ENCODE measurements at regions not wholly inside any gene's neighbourhood (a gene's known extent, or its start where the extent isn't known, plus 50 kb on each side); places are given as distances from the start of the nearest gene placed in this dataset.

DNA sequence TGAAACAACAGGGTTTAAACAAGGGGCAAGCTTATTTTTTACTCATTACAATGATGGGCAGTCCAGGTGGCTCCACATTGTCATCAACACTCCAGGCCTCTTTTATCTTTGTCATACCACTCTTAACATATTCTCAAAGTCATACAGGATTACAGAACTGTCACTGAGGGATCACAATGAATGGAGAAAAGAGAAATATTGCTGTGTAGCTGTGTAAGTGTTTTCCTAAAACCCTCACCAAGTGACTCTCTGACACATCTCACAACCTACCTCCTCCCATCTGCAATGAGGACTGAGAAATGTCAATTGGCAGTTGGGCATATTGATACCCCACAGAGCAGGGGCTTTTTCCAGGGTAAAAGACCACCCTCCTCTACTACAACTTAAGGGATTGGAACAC, 562.1 kb downstream of the TBC1D4 start:
- no peak for DNase-seq (ENCODE audit: low spot score)
- TF ChIP-seq, protein P1, sequence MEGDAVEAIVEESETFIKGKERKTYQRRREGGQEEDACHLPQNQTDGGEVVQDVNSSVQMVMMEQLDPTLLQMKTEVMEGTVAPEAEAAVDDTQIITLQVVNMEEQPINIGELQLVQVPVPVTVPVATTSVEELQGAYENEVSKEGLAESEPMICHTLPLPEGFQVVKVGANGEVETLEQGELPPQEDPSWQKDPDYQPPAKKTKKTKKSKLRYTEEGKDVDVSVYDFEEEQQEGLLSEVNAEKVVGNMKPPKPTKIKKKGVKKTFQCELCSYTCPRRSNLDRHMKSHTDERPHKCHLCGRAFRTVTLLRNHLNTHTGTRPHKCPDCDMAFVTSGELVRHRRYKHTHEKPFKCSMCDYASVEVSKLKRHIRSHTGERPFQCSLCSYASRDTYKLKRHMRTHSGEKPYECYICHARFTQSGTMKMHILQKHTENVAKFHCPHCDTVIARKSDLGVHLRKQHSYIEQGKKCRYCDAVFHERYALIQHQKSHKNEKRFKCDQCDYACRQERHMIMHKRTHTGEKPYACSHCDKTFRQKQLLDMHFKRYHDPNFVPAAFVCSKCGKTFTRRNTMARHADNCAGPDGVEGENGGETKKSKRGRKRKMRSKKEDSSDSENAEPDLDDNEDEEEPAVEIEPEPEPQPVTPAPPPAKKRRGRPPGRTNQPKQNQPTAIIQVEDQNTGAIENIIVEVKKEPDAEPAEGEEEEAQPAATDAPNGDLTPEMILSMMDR (IDR thresholded peaks at IDR 0.05; ENCODE audit: extremely low read depth, missing control alignments): no peak

DNA sequence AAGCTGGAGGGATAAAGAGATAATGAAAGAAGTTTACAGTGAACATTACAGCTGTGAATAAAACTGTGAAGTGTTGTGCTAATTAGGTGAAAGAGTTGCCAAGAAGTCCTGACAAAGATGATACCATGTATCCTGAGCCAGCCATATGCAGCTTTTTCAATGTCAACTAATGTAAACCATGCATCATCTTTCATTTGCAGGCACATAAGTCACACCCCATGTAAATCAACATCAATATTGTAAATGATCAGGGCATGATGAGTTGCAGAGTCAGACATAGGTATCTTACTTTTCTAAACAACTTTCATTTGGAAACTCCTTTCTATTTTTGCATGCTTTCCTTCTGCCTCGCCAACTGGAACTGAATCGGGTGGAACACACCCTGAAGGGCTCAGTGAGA, 569.1 kb downstream of the TBC1D4 start:
- TF ChIP-seq, protein P1 (IDR thresholded peaks at IDR 0.05; ENCODE audit: extremely low read depth, missing control alignments): no peak
- no peak for DNase-seq (ENCODE audit: low spot score)

DNA sequence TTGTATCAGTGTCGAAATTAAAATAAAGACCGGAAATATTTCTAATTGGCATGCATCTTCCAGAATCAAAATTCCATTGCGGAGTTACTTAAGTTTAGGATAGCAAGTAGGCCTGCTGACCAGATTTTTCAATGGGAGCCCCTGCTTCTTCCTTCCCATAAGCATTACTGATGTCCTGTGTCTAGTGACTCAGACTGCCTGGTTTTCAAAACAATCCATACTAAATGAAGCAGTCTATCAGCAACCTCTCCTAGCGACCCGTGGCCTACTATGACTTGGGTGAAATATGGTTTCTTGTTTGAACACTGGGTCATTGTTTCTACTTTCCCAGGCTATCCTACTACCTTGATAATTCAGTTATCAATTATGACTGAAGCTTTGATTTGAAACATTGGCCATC, 571.6 kb downstream of the TBC1D4 start:
- TF ChIP-seq, protein P1 (IDR thresholded peaks at IDR 0.05; ENCODE audit: extremely low read depth, missing control alignments): no peak
- DNase-seq (ENCODE audit: low spot score): no peak

DNA sequence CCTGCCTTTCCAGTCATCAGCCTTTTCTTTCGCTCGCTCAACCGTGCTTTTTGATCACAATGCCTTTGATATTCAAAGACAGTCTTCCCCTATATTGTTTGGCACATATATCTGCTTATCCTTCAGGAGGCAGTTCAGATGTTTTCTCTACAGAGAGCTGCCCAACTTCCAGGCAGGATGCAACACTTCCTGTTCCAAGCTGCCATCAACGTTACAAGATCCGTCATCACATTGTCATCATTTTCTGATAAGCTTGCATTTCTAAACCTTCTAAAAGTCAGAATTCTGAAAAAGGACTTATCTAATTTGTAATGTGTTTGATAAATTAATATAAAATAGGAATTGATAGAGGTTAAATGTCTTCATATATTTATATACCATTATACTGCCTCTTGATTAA, 574.2 kb downstream of the TBC1D4 start:
- TF ChIP-seq, protein P1 (IDR thresholded peaks at IDR 0.05; ENCODE audit: extremely low read depth, missing control alignments): no peak

DNA sequence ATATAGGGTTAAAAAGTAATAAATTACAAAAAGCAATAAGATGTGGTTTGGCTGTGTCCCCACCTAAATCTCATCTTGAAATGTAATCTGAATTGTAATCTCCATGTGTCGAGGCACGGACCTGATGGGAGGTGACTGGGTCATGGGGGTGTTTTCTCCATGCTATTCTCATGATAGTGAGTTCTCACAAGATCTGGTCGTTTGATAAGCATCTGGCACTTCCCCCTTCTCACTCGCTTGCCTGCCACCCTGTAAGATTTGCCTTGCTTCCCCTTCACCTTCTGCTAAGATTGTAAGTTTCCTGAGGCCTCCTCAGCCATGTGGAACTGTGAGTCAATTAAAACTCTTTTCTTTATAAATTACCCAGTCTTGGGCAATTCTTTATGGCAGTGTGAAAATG, 577.4 kb downstream of the TBC1D4 start:
- no peak for DNase-seq (ENCODE audit: low spot score)
- TF ChIP-seq, protein P1 (IDR thresholded peaks at IDR 0.05; ENCODE audit: extremely low read depth, missing control alignments): no peak

More for the DNA sequence above, 574.2 kb downstream of the TBC1D4 start:
- no peak for DNase-seq (ENCODE audit: low spot score)

DNA sequence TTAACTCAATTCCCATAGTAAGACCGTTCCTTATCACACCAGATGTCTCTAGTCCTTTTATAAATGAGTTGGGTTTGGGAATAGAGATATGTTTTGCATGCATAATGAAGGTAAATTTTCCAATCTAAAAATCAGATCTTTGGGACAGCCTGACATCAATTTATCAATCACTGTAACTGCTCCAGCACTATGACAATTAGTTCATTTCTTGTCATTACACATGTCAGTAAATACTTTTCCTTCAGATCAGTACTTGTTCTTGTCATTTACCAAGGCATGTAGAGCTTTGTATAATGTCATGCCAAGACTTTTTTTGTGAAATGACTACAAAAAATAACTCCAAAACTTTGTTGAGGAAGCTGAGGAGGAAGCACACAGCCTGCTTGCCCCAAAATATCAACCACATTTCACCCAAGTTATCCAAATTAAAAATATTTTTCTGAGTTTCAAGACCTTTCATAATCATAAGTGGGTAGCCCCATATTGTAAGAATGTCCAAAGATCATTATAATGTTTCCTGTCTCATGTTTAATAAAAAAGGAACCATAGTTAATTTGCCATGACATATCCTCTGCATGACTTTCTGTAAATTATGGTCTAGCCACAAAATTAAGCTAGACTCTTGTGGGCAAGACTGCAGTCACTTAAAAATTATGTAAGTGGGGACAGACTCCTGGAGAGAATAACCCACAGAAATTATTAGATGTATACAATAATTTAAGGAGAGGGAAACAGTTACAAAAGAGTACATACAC, 586.8 kb downstream of the TBC1D4 start:
- DNase-seq (ENCODE audit: low spot score): no peak
- TF ChIP-seq, protein P1 (IDR thresholded peaks at IDR 0.05; ENCODE audit: extremely low read depth, missing control alignments): no peak

DNA sequence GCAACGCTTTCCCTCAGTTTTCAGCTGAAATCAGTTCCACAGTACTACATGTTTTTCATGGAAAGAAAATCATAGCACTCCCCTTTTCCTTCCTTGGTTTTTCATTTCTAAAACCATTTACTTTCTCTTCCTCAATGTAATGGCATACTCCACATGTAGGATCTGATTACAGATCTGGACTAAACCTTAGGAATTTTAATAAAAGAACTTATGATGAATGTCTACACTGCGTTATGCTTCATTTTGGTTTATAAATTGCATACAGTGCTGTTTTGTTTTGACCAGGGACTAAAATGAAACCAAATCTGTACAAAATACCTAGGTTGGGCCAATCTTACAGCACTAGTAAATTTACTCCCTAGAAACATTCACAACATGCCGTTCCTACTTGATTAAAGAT, 589.9 kb downstream of the TBC1D4 start:
- TF ChIP-seq, protein P1 (IDR thresholded peaks at IDR 0.05; ENCODE audit: extremely low read depth, missing control alignments): no peak
- no peak for DNase-seq (ENCODE audit: low spot score)
